GM23338 (cell line): ENCODE measurements at regions not wholly inside any gene's neighbourhood (a gene's known extent, or its start where the extent isn't known, plus 50 kb on each side); places are given as distances from the start of the nearest gene placed in this dataset.

Experiments used
- ATAC-seq: fragments of 200-7000 bp; cut with Tn5 transposase; 3 replicates; pipeline ENCODE4 v1.9.1; 2020
- DNase-seq: peaks from one replicate; pipeline ENCODE4 v3.0.0-alpha.2; 2015; ENCODE audit warnings: low spot score
- H2AFZ ChIP-seq: fragments of 200-600 bp; sonication (generic); 2 replicates; pipeline ENCODE4 v1.8.0; 2016; ENCODE audit warnings: antibody characterized with exemption, mild to moderate bottlenecking, moderate library complexity
- H3F3A ChIP-seq: fragments of 200-600 bp; sonication (generic); replicated peaks from 2 replicates; pipeline ENCODE4 v1.8.0; 2017; ENCODE audit warnings: antibody characterized with exemption, mixed run types, low read depth
- H3K27ac ChIP-seq: fragments of 200-600 bp; sonication (generic); 2 replicates; pipeline ENCODE4 v1.6.1; 2016; ENCODE audit warnings: low read depth
- H3K27me3 ChIP-seq: fragments of 200-600 bp; sonication (generic); 2 replicates; pipeline ENCODE4 v1.8.0; 2016; ENCODE audit warnings: mild to moderate bottlenecking, mixed run types, moderate library complexity; ENCODE audit not compliant: insufficient read depth
- H3K36me3 ChIP-seq: fragments of 200-600 bp; sonication (generic); 2 replicates; pipeline ENCODE4 v1.8.0; 2016; ENCODE audit warnings: mild to moderate bottlenecking; ENCODE audit not compliant: insufficient read depth
- H3K4me1 ChIP-seq: fragments of 200-600 bp; sonication (generic); 2 replicates; pipeline ENCODE4 v1.8.0; 2016; ENCODE audit warnings: mild to moderate bottlenecking, moderate library complexity; ENCODE audit not compliant: insufficient read depth
- H3K4me2 ChIP-seq: fragments of 200-600 bp; sonication (generic); 2 replicates; pipeline ENCODE4 v1.7.1; 2017; ENCODE audit warnings: mixed run types
- H3K4me3 ChIP-seq: fragments of 200-600 bp; sonication (generic); 2 replicates; pipeline ENCODE4 v1.6.1; 2016; ENCODE audit warnings: mixed run types
- H3K79me2 ChIP-seq: fragments of 200-600 bp; sonication (generic); replicated peaks from 2 replicates; pipeline ENCODE4 v1.8.0; 2017; ENCODE audit warnings: mild to moderate bottlenecking; ENCODE audit not compliant: insufficient read depth
- H3K9me2 ChIP-seq: fragments of 200-600 bp; sonication (generic); 2 replicates; pipeline ENCODE4 v1.8.0; 2017; ENCODE audit not compliant: insufficient read depth
- H4K20me1 ChIP-seq: fragments of 200-600 bp; sonication (generic); replicated peaks from 2 replicates; pipeline ENCODE4 v1.8.0; 2017; ENCODE audit warnings: mild to moderate bottlenecking; ENCODE audit not compliant: insufficient read depth
- H3K27ac Mint-ChIP-seq: 2 replicates; pipeline ENCODE4 v1.8.0; 2020; ENCODE audit warnings: inconsistent platforms, mild to moderate bottlenecking, moderate library complexity, mixed read lengths
- H3K27me3 Mint-ChIP-seq: 3 replicates; pipeline ENCODE4 v1.8.0; 2022; ENCODE audit warnings: low read depth, mild to moderate bottlenecking, moderate library complexity, mixed read lengths, inconsistent platforms; ENCODE audit not compliant: insufficient read depth, poor library complexity
- H3K36me3 Mint-ChIP-seq: 3 replicates; pipeline ENCODE4 v1.8.0; 2021; ENCODE audit warnings: low read depth, mild to moderate bottlenecking, inconsistent platforms, moderate library complexity, mixed read lengths
- H3K4me1 Mint-ChIP-seq: 3 replicates; pipeline ENCODE4 v1.8.0; 2020; ENCODE audit warnings: mild to moderate bottlenecking, inconsistent platforms, mixed read lengths
- H3K4me3 Mint-ChIP-seq: 3 replicates; pipeline ENCODE4 v1.8.0; 2021; ENCODE audit warnings: moderate library complexity, mild to moderate bottlenecking, inconsistent platforms, mixed read lengths
- H3K9me3 Mint-ChIP-seq: 3 replicates; pipeline ENCODE4 v1.8.0; 2020; ENCODE audit warnings: moderate library complexity, mild to moderate bottlenecking, inconsistent platforms, mixed read lengths
- CREB1 ChIP-seq: fragments of 250-450 bp; sonication (Bioruptor Pico); IDR thresholded peaks from 2 replicates; pipeline ENCODE4 v1.5.0; 2020; ENCODE audit warnings: low read depth, mild to moderate bottlenecking, moderate library complexity
- EZH2 ChIP-seq: fragments of 200-600 bp; sonication (generic); IDR thresholded peaks from one replicate; pipeline ENCODE4 v1.8.0; 2017; ENCODE audit warnings: antibody characterized with exemption, mild to moderate bottlenecking, low read depth; ENCODE audit not compliant: unreplicated experiment
- JUNB ChIP-seq: IDR thresholded peaks from one replicate; pipeline ENCODE4 v1.6.1; 2016; ENCODE audit warnings: antibody characterized with exemption; ENCODE audit not compliant: unreplicated experiment
- NANOG ChIP-seq: IDR thresholded peaks from 2 replicates; pipeline ENCODE4 v1.6.1; 2016; ENCODE audit warnings: antibody characterized with exemption, borderline replicate concordance
- POLR2AphosphoS5 ChIP-seq: IDR thresholded peaks from 2 replicates; pipeline ENCODE4 v1.6.1; 2016; ENCODE audit warnings: antibody characterized with exemption, low read depth
- STAT1 ChIP-seq: IDR thresholded peaks from one replicate; pipeline ENCODE4 v1.6.1; 2016; ENCODE audit warnings: antibody characterized with exemption; ENCODE audit not compliant: unreplicated experiment
- ZNF114 ChIP-seq: fragments of 250-450 bp; sonication (Bioruptor Pico); IDR thresholded peaks from 2 replicates; pipeline ENCODE4 v1.5.0; 2020; ENCODE audit warnings: mild to moderate bottlenecking, moderate library complexity
- ZNF331 ChIP-seq: fragments of 250-450 bp; sonication (Bioruptor Pico); IDR thresholded peaks from 2 replicates; pipeline ENCODE4 v1.5.0; 2020; ENCODE audit warnings: low read depth, mild to moderate bottlenecking, moderate library complexity
- ZNF462 ChIP-seq: fragments of 250-450 bp; sonication (Bioruptor Pico); IDR thresholded peaks from 2 replicates; pipeline ENCODE4 v1.5.0; 2020; ENCODE audit warnings: mild to moderate bottlenecking, moderate library complexity
- TF ChIP-seq, protein P1 (sequence below), 2 experiments: fragments of 200-600 bp in 1 of 2; sonication (generic) in 1 of 2; conservative IDR thresholded peaks; 2 replicates each; pipeline versions ENCODE4 v1.5.1 to v1.6.1; 2016 to 2017; ENCODE audit warnings: antibody characterized with exemption in 2 of 2, low read depth in 2 of 2, mild to moderate bottlenecking in 2 of 2, moderate library complexity in 1 of 2
- TF ChIP-seq, protein P2 (sequence below): IDR thresholded peaks from 2 replicates; pipeline ENCODE4 v1.6.1; 2016; ENCODE audit warnings: antibody characterized with exemption

GRCh38 chr9:2924380-2924768 lies 80.5 kb upstream of the PUM3 start:
- no peaks in the 10 kb centered on the region; the same call in 2 of the 3 replicates for H3K9me3 Mint-ChIP-seq
- Histone ChIP-seq H3K36me3 (no peaks in the 10 kb centered on the region), H3K4me2 (no peak overlapping the region), H3K79me2 (no peaks in the 10 kb centered on the region), H3K4me1 (peaks cover 11% of the 10 kb centered on the region), H3K27ac (no peak overlapping the region), H3K9me2 (no peaks in the 10 kb centered on the region; the same call in 1 of the 2 replicates), H3K27me3 (no peaks in the 10 kb centered on the region), H4K20me1 (no peaks in the 10 kb centered on the region), H3F3A (no peaks in the 10 kb centered on the region), H3K4me3 (no peak overlapping the region), H2AFZ (no peak overlapping the region)
- ATAC-seq (no peak), DNase-seq (no peak)
- H3K4me1 Mint-ChIP-seq, result peaks cover 12% of the 10 kb centered on the region
- no peak overlapping the region for H3K4me3 Mint-ChIP-seq
- TF ChIP-seq CREB1 (CRISPR knock-in tag) (no peak), JUNB (no peak)
- H3K27ac Mint-ChIP-seq, result no peak overlapping the region
- H3K27me3 Mint-ChIP-seq, result no peaks in the 10 kb centered on the region
- no peaks in the 10 kb centered on the region for H3K36me3 Mint-ChIP-seq

DNA sequence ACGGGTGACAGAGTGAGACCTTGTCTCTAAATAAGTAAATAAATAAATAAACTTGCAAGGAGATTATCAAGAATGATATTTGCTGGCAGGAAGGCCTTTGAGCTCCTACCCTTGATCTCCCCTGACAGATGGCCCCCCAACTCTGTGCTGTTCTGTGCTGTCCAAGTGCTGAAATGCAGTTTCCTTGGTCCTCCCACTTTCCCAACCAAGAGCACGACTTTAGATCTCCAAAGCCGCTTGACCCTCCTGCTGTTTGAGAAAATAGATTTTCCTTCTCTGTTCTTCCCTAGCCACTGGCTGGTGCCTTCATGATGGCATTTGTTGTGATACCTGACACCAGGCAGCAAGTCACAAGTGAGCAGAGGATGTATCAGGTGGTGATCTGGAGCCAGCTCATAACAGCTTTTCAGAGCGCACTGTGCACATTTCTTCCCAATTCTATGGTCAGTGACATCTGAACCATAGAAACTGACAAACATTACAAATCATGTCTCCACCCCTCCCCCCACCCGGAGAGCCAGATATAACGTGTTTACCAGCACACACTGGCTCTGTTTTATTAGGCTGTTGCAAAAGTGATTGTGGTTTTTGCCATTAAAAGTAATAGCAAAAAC lies 80.0 kb upstream of the PUM3 start:
- H3K4me3 ChIP-seq, result no peak overlapping the region
- DNase-seq, result peak; percentile 74
- H3K9me2 ChIP-seq, result no peaks in the 10 kb centered on the region; the same call in 1 of the 2 replicates
- Mint-ChIP-seq H3K36me3 (no peaks in the 10 kb centered on the region), H3K4me1 (peaks cover 12% of the 10 kb centered on the region), H3K4me3 (no peak overlapping the region), H3K27me3 (no peaks in the 10 kb centered on the region), H3K27ac (no peak overlapping the region), H3K9me3 (no peaks in the 10 kb centered on the region; the same call in 2 of the 3 replicates)
- no peak overlapping the region for H2AFZ ChIP-seq
- H3K79me2 ChIP-seq, result no peaks in the 10 kb centered on the region
- no peaks in the 10 kb centered on the region for H4K20me1 ChIP-seq
- no peaks in the 10 kb centered on the region for H3F3A ChIP-seq
- H3K4me1 ChIP-seq, result peaks cover 11% of the 10 kb centered on the region
- peak; percentile 95 for ATAC-seq
- no peaks in the 10 kb centered on the region for H3K36me3 ChIP-seq
- no peak overlapping the region for H3K4me2 ChIP-seq
- no peaks in the 10 kb centered on the region for H3K27me3 ChIP-seq
- no peak overlapping the region for H3K27ac ChIP-seq
- TF ChIP-seq EZH2 (no peak), ZNF462 (0 out of 2 replicates have a peak, but pooled peaks have one; percentile 32), ZNF331 (no peak), NANOG (no peak), POLR2AphosphoS5 (no peak), STAT1 (no peak), ZNF114 (CRISPR knock-in tag) (0 out of 2 replicates have a peak, but pooled peaks have one; percentile 36), CREB1 (CRISPR knock-in tag) (no peak)
- TF ChIP-seq, protein P1, sequence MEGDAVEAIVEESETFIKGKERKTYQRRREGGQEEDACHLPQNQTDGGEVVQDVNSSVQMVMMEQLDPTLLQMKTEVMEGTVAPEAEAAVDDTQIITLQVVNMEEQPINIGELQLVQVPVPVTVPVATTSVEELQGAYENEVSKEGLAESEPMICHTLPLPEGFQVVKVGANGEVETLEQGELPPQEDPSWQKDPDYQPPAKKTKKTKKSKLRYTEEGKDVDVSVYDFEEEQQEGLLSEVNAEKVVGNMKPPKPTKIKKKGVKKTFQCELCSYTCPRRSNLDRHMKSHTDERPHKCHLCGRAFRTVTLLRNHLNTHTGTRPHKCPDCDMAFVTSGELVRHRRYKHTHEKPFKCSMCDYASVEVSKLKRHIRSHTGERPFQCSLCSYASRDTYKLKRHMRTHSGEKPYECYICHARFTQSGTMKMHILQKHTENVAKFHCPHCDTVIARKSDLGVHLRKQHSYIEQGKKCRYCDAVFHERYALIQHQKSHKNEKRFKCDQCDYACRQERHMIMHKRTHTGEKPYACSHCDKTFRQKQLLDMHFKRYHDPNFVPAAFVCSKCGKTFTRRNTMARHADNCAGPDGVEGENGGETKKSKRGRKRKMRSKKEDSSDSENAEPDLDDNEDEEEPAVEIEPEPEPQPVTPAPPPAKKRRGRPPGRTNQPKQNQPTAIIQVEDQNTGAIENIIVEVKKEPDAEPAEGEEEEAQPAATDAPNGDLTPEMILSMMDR (conservative IDR thresholded peaks at IDR 0.05; ENCODE audit: low read depth in 2 of 2), result no peak
- TF ChIP-seq, protein P2, sequence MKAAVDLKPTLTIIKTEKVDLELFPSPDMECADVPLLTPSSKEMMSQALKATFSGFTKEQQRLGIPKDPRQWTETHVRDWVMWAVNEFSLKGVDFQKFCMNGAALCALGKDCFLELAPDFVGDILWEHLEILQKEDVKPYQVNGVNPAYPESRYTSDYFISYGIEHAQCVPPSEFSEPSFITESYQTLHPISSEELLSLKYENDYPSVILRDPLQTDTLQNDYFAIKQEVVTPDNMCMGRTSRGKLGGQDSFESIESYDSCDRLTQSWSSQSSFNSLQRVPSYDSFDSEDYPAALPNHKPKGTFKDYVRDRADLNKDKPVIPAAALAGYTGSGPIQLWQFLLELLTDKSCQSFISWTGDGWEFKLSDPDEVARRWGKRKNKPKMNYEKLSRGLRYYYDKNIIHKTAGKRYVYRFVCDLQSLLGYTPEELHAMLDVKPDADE, result no peak
